ENCODE measurements at regions not wholly inside any gene's neighbourhood (a gene's known extent, or its start where the extent isn't known, plus 50 kb on each side); places are given as distances from the start of the nearest gene placed in this dataset.

DNA sequence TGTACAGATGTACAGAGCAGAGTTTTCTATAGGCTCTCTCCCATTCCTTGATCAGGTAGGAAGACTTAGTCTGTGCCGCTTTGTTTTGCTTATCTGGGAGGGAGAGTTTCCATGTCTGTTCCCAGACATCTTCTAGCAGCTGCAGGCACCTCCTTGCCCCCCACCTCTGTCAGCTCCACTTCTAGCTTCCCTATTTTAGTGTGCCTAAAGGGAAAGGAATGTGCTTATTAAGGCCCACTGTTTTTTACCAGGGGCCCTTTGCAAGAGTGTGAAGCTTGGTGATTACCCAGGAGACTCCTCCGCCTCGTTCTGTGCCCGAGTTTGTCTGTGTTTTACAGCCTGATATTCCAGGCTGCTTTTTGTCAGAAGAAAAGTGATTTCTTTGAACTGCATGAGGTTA lies 1984.4 kb downstream of the OLFM4 start:
- TF ChIP-seq, protein P1, sequence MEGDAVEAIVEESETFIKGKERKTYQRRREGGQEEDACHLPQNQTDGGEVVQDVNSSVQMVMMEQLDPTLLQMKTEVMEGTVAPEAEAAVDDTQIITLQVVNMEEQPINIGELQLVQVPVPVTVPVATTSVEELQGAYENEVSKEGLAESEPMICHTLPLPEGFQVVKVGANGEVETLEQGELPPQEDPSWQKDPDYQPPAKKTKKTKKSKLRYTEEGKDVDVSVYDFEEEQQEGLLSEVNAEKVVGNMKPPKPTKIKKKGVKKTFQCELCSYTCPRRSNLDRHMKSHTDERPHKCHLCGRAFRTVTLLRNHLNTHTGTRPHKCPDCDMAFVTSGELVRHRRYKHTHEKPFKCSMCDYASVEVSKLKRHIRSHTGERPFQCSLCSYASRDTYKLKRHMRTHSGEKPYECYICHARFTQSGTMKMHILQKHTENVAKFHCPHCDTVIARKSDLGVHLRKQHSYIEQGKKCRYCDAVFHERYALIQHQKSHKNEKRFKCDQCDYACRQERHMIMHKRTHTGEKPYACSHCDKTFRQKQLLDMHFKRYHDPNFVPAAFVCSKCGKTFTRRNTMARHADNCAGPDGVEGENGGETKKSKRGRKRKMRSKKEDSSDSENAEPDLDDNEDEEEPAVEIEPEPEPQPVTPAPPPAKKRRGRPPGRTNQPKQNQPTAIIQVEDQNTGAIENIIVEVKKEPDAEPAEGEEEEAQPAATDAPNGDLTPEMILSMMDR (IDR thresholded peaks at IDR 0.05): no peak
- TF ChIP-seq EP300 (IDR thresholded peaks at IDR 0.05) (no peak), POLR2A (IDR thresholded peaks at IDR 0.05) (no peak)

All from tibial nerve (tissue), 4 donors.